ENCODE measurements at regions not wholly inside any gene's neighbourhood (a gene's known extent, or its start where the extent isn't known, plus 50 kb on each side); places are given as distances from the start of the nearest gene placed in this dataset.

DNA sequence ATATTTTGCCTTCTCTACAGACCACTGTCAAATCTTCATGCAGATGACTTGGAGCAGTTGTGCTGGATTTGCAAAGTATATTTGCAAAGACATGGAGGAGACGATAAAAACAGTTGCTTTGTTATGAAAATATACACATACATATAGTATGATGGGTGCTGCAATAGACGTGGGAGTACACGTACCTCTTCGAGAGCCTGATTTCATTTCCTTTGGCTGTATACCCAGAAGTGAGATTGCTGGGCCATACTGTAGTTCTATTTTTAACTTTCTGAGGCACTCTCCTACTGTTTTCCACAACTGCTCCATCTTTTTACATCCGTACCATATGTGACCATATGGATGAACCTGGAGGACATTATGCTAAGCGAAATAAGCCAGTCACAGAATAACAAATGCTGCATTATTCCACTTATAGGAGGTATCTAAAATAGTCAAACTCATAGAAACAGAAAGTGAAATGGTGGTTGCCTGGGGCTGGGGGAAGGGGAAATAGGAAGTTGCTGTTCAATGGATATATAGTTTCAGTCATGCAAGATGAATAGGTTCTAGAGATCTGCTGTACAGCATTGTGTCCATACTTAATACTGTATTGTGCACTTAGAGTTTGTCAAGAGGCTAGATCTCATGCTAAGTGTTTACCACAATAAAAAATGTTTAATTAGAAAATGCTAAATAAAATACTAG is 223.8 kb downstream of the HAO1 start:
- Histone ChIP-seq H3K4me3 (no peak overlapping the region), H3K27ac (ENCODE audit: low read depth in 1 of 2, low read length in 1 of 2) (no peak overlapping the region), H3K9ac (ENCODE audit: insufficient read depth in 1 of 2, low read length in 2 of 2) (no peak overlapping the region), H3K9me3 (ENCODE audit: control insufficient read depth in 4 of 4, insufficient read depth in 3 of 4, low read length in 3 of 4) (no peaks in the 10 kb centered on the region), H3K27me3 (ENCODE audit: control insufficient read depth in 3 of 3, insufficient read depth in 3 of 3, low read length in 2 of 3) (no peaks in the 10 kb centered on the region), H3K4me1 (ENCODE audit: control insufficient read depth in 5 of 5, insufficient read depth in 5 of 5, low read length in 5 of 5) (no peaks in the 10 kb centered on the region), H3K36me3 (ENCODE audit: control insufficient read depth in 4 of 4, insufficient read depth in 4 of 4, low read length in 4 of 4) (no peaks in the 10 kb centered on the region)
- DNase-seq: no peak
- TF ChIP-seq, protein P1, sequence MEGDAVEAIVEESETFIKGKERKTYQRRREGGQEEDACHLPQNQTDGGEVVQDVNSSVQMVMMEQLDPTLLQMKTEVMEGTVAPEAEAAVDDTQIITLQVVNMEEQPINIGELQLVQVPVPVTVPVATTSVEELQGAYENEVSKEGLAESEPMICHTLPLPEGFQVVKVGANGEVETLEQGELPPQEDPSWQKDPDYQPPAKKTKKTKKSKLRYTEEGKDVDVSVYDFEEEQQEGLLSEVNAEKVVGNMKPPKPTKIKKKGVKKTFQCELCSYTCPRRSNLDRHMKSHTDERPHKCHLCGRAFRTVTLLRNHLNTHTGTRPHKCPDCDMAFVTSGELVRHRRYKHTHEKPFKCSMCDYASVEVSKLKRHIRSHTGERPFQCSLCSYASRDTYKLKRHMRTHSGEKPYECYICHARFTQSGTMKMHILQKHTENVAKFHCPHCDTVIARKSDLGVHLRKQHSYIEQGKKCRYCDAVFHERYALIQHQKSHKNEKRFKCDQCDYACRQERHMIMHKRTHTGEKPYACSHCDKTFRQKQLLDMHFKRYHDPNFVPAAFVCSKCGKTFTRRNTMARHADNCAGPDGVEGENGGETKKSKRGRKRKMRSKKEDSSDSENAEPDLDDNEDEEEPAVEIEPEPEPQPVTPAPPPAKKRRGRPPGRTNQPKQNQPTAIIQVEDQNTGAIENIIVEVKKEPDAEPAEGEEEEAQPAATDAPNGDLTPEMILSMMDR (IDR thresholded peaks at IDR 0.05; ENCODE audit: control extremely low read depth, extremely low read depth): no peak
- 78% methylated on average over 6 of the region's 6 CpGs for WGBS, 2 donors
- ATAC-seq (ENCODE audit: insufficient read depth, low FRiP score): no peak

DNA sequence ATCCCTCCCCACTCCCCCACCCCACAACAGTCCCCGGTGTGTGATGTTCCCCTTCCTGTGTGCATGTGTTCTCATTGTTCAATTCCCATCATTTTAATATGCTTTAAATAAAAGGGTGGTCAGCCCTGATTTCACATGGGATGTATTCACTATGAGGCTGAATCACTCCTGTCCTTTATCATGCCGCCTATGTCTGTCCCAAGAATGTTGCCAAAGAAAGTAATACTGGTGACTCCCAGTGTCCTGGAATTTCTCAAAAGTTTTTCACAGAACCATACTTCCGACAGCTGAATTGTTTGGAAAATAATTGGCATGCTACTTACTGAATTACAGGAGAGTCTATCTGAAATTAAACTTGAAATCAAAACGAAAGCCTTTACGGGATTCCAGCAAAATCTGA is 217.7 kb downstream of the HAO1 start:
- no peak for ATAC-seq (ENCODE audit: insufficient read depth, low FRiP score)
- Histone ChIP-seq H3K9ac (ENCODE audit: insufficient read depth in 1 of 2, low read length in 2 of 2) (no peak overlapping the region), H3K27me3 (ENCODE audit: control insufficient read depth in 3 of 3, insufficient read depth in 3 of 3, low read length in 2 of 3) (no peaks in the 10 kb centered on the region), H3K27ac (ENCODE audit: low read depth in 1 of 2, low read length in 1 of 2) (no peak overlapping the region), H3K9me3 (ENCODE audit: control insufficient read depth in 4 of 4, insufficient read depth in 3 of 4, low read length in 3 of 4) (no peaks in the 10 kb centered on the region), H3K4me1 (ENCODE audit: control insufficient read depth in 5 of 5, insufficient read depth in 5 of 5, low read length in 5 of 5) (no peaks in the 10 kb centered on the region), H3K4me3 (no peak overlapping the region), H3K36me3 (ENCODE audit: control insufficient read depth in 4 of 4, insufficient read depth in 4 of 4, low read length in 4 of 4) (no peaks in the 10 kb centered on the region)
- TF ChIP-seq, protein P1 (IDR thresholded peaks at IDR 0.05; ENCODE audit: control extremely low read depth, extremely low read depth): no peak
- WGBS, 2 donors: 89 to 91% methylated on average over 5 of the region's 5 CpGs
- DNase-seq: no peak

DNA sequence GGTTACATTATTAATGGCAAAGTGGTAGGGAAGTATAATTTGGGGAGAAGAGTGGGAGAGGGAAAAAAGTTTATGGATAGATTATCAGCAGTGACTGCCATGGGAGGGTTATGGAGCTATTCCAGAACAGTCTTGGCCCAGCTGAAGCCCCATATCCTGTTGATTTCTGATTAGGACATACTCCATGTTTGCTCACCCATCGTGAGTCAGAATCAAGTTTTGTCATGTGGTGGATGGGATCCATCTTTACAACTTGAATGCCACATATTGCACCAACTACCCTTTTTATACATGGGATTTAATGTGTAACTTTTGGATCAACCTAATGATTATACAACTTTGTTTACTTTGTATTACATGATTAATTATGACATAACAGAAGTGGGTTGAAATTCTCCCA is 217.0 kb downstream of the HAO1 start:
- no peak overlapping the region for H3K27ac ChIP-seq (ENCODE audit: low read depth in 1 of 2, low read length in 1 of 2)
- 52 to 91% methylated on average over 1 of the region's 1 CpG for WGBS, 2 donors
- ATAC-seq (ENCODE audit: insufficient read depth, low FRiP score): no peak
- no peaks in the 10 kb centered on the region for H3K4me1 ChIP-seq (ENCODE audit: control insufficient read depth in 5 of 5, insufficient read depth in 5 of 5, low read length in 5 of 5)
- no peaks in the 10 kb centered on the region for H3K27me3 ChIP-seq (ENCODE audit: control insufficient read depth in 3 of 3, insufficient read depth in 3 of 3, low read length in 2 of 3)
- no peaks in the 10 kb centered on the region for H3K9me3 ChIP-seq (ENCODE audit: control insufficient read depth in 4 of 4, insufficient read depth in 3 of 4, low read length in 3 of 4)
- TF ChIP-seq, protein P1 (IDR thresholded peaks at IDR 0.05; ENCODE audit: control extremely low read depth, extremely low read depth): no peak
- peak in 1 of 3 donors; percentile 1 for DNase-seq
- H3K36me3 ChIP-seq (ENCODE audit: control insufficient read depth in 4 of 4, insufficient read depth in 4 of 4, low read length in 4 of 4): no peaks in the 10 kb centered on the region
- H3K9ac ChIP-seq (ENCODE audit: insufficient read depth in 1 of 2, low read length in 2 of 2): no peak overlapping the region
- no peak overlapping the region for H3K4me3 ChIP-seq

DNA sequence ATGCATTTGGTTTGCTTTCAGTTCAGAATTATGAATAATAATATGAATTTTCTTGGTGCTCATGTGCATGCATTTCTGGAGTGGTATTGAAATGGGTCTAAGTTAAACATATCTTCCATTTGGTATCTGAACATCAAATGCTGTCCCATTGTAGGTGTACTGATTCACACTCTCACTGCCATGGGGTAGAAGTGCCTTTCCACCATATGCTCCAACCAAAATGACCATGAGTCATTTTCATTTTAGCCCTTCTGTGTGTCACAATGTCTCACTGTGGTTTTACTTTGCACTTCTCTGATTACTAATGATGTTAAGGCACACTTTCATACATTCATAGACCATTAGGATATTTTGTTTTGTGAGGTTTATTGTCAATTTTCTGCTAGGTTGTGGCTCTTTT is 211.9 kb downstream of the HAO1 start:
- DNase-seq (no peak), ATAC-seq (ENCODE audit: insufficient read depth, low FRiP score) (no peak)
- Histone ChIP-seq H3K9ac (ENCODE audit: insufficient read depth in 1 of 2, low read length in 2 of 2) (no peak overlapping the region), H3K4me3 (no peak overlapping the region), H3K4me1 (ENCODE audit: control insufficient read depth in 5 of 5, insufficient read depth in 5 of 5, low read length in 5 of 5) (no peaks in the 10 kb centered on the region), H3K9me3 (ENCODE audit: control insufficient read depth in 4 of 4, insufficient read depth in 3 of 4, low read length in 3 of 4) (no peaks in the 10 kb centered on the region), H3K27me3 (ENCODE audit: control insufficient read depth in 3 of 3, insufficient read depth in 3 of 3, low read length in 2 of 3) (no peaks in the 10 kb centered on the region), H3K27ac (ENCODE audit: low read depth in 1 of 2, low read length in 1 of 2) (no peak overlapping the region), H3K36me3 (ENCODE audit: control insufficient read depth in 4 of 4, insufficient read depth in 4 of 4, low read length in 4 of 4) (no peaks in the 10 kb centered on the region)
- TF ChIP-seq, protein P1 (IDR thresholded peaks at IDR 0.05; ENCODE audit: control extremely low read depth, extremely low read depth): no peak

All from lung (tissue), 11 donors.